HCT116 (cell line): ENCODE measurements at regions not wholly inside any gene's neighbourhood (a gene's known extent, or its start where the extent isn't known, plus 50 kb on each side); places are given as distances from the start of the nearest gene placed in this dataset.

Experiments used
- CEBPB ChIP-seq: IDR thresholded peaks from 2 replicates; pipeline ENCODE4 v1.6.1; 2012; ENCODE audit warnings: low read depth
- CTCF ChIP-seq, 3 experiments: fragments of 200-600 bp in 1 of 3; sonication (generic) in 1 of 3; IDR thresholded peaks in 2 of 3; conservative IDR thresholded peaks in 1 of 3; 2 replicates each; pipeline ENCODE4 v1.5.1; 2012 to 2017; ENCODE audit warnings: low read depth in 2 of 3, low read length in 2 of 3, antibody characterized with exemption in 1 of 3, borderline replicate concordance in 1 of 3, control low read depth in 1 of 3, mild to moderate bottlenecking in 1 of 3, mixed read lengths in 1 of 3, mixed run types in 1 of 3, moderate library complexity in 1 of 3; ENCODE audit not compliant: insufficient read depth in 1 of 3
- EZH2 ChIP-seq: fragments of 200-600 bp; sonication (generic); IDR thresholded peaks from 2 replicates; pipeline ENCODE4 v1.6.1; 2017; ENCODE audit warnings: antibody characterized with exemption, mixed run types
- POLR2A ChIP-seq: IDR thresholded peaks from 2 replicates; pipeline ENCODE4 v1.7.0; 2011; ENCODE audit warnings: borderline replicate concordance; ENCODE audit not compliant: insufficient read depth, insufficient read length; ENCODE audit errors: extremely low read depth
- POLR2AphosphoS5 ChIP-seq: IDR thresholded peaks from 2 replicates; pipeline ENCODE4 v1.6.1; 2011; ENCODE audit warnings: mild to moderate bottlenecking, low read depth, low read length, moderate library complexity
- ZFX ChIP-seq: fragments of 450-650 bp; IDR thresholded peaks from 2 replicates; pipeline ENCODE4 v1.6.1; 2017
- TF ChIP-seq, protein P1 (sequence below): IDR thresholded peaks from 2 replicates; pipeline ENCODE4 v1.6.1; 2012; ENCODE audit warnings: low read depth

DNA sequence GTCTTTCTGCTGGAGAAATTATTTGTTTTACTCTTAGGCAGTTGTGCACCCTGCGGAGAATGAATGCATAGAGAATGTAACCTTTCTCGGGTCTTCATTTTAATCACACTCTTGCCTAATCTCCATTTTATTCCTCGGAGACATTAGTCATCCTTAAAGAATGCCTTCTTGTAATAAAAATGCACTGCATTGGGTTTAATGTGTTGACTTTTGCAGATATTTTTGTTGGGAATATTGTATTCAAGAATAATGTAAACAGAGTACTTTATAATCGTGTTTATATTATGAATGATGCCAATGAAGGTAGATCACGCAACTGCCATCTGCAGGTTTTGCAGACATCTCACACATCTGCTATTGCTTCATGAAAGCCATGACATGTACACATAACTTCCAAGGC is 1093.9 kb upstream of the CDH6 start:
- TF ChIP-seq POLR2A (no peak), CTCF (IDR thresholded peaks at IDR 0.05 in 2 of 3, conservative IDR thresholded peaks at IDR 0.05 in 1 of 3; ENCODE audit: borderline replicate concordance in 1 of 3, insufficient read depth in 1 of 3, low read depth in 2 of 3, low read length in 2 of 3) (no peak), CEBPB (no peak), POLR2AphosphoS5 (no peak), ZFX (no peak), EZH2 (no peak)
- TF ChIP-seq, protein P1, sequence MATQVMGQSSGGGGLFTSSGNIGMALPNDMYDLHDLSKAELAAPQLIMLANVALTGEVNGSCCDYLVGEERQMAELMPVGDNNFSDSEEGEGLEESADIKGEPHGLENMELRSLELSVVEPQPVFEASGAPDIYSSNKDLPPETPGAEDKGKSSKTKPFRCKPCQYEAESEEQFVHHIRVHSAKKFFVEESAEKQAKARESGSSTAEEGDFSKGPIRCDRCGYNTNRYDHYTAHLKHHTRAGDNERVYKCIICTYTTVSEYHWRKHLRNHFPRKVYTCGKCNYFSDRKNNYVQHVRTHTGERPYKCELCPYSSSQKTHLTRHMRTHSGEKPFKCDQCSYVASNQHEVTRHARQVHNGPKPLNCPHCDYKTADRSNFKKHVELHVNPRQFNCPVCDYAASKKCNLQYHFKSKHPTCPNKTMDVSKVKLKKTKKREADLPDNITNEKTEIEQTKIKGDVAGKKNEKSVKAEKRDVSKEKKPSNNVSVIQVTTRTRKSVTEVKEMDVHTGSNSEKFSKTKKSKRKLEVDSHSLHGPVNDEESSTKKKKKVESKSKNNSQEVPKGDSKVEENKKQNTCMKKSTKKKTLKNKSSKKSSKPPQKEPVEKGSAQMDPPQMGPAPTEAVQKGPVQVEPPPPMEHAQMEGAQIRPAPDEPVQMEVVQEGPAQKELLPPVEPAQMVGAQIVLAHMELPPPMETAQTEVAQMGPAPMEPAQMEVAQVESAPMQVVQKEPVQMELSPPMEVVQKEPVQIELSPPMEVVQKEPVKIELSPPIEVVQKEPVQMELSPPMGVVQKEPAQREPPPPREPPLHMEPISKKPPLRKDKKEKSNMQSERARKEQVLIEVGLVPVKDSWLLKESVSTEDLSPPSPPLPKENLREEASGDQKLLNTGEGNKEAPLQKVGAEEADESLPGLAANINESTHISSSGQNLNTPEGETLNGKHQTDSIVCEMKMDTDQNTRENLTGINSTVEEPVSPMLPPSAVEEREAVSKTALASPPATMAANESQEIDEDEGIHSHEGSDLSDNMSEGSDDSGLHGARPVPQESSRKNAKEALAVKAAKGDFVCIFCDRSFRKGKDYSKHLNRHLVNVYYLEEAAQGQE, result no peak
